PFSK-1 (cell line): ENCODE measurements at regions not wholly inside any gene's neighbourhood (a gene's known extent, or its start where the extent isn't known, plus 50 kb on each side); places are given as distances from the start of the nearest gene placed in this dataset.

ENCODE experiments used
- FOXP2 ChIP-seq: optimal IDR thresholded peaks from 2 replicates; pipeline ENCODE3; 2011; ENCODE audit warnings: borderline replicate concordance, control low read depth, inconsistent platforms; ENCODE audit not compliant: insufficient read depth; ENCODE audit errors: extremely low read length, extremely low read depth
- POLR2AphosphoS5 ChIP-seq: IDR thresholded peaks from 2 replicates; pipeline ENCODE4 v1.6.1; 2012; ENCODE audit warnings: low read depth, mild to moderate bottlenecking, control low read depth, low read length, moderate library complexity
- REST ChIP-seq, 2 experiments: IDR thresholded peaks; 2 replicates each; pipeline versions ENCODE4 v1.6.1 to v1.8.0; 2011 to 2012; ENCODE audit warnings: low read depth in 2 of 2, low read length in 2 of 2, control low read depth in 1 of 2, inconsistent platforms in 1 of 2, mild to moderate bottlenecking in 1 of 2, moderate library complexity in 1 of 2; ENCODE audit not compliant: insufficient read depth in 1 of 2
- SIN3A ChIP-seq: IDR thresholded peaks from 2 replicates; pipeline ENCODE4 v1.6.1; 2012; ENCODE audit warnings: mild to moderate bottlenecking, low read length, moderate library complexity, borderline replicate concordance; ENCODE audit not compliant: insufficient read depth
- TAF1 ChIP-seq: IDR thresholded peaks from 2 replicates; pipeline ENCODE4 v1.6.1; 2012; ENCODE audit warnings: low read length, control low read depth, borderline replicate concordance; ENCODE audit not compliant: insufficient read depth

- TF ChIP-seq TAF1 (no peak), REST (IDR thresholded peaks at IDR 0.05; ENCODE audit: insufficient read depth in 1 of 2, low read depth in 2 of 2, low read length in 2 of 2) (no peak), FOXP2 (no peak), SIN3A (no peak), POLR2AphosphoS5 (no peak)
Measured at GRCh38 chr1:69269491-69269890, 298.2 kb upstream of the LRRC7 start.

- TF ChIP-seq REST (IDR thresholded peaks at IDR 0.05; ENCODE audit: insufficient read depth in 1 of 2, low read depth in 2 of 2, low read length in 2 of 2) (no peak), FOXP2 (no peak), POLR2AphosphoS5 (no peak), TAF1 (no peak), SIN3A (no peak)
Measured at GRCh38 chr1:69271587-69272125, 296.1 kb upstream of the LRRC7 start.

- TF ChIP-seq POLR2AphosphoS5 (no peak), TAF1 (no peak), REST (IDR thresholded peaks at IDR 0.05; ENCODE audit: insufficient read depth in 1 of 2, low read depth in 2 of 2, low read length in 2 of 2) (no peak), FOXP2 (no peak), SIN3A (no peak)
Measured at GRCh38 chr1:69272684-69273083, 295.0 kb upstream of the LRRC7 start.

- TF ChIP-seq FOXP2 (no peak), TAF1 (no peak), POLR2AphosphoS5 (no peak), SIN3A (no peak), REST (IDR thresholded peaks at IDR 0.05; ENCODE audit: insufficient read depth in 1 of 2, low read depth in 2 of 2, low read length in 2 of 2) (no peak)
Measured at GRCh38 chr1:69278923-69279322, 288.8 kb upstream of the LRRC7 start.

GRCh38 chr1:69283516-69283915, 284.2 kb upstream of the LRRC7 start:
- TF ChIP-seq SIN3A (no peak), POLR2AphosphoS5 (no peak), TAF1 (no peak), REST (IDR thresholded peaks at IDR 0.05; ENCODE audit: insufficient read depth in 1 of 2, low read depth in 2 of 2, low read length in 2 of 2) (no peak), FOXP2 (no peak)
